MM.1S (cell line): ENCODE measurements at regions not wholly inside any gene's neighbourhood (a gene's known extent, or its start where the extent isn't known, plus 50 kb on each side); places are given as distances from the start of the nearest gene placed in this dataset.

Source experiments
- DNase-seq: peaks from one replicate; pipeline ENCODE4 v3.0.0-alpha.2; 2015
- H2AFZ ChIP-seq: fragments of 300-600 bp; sonication (generic); 2 replicates; pipeline ENCODE4 v1.6.0; 2016; ENCODE audit warnings: antibody characterized with exemption, low read length
- H3F3A ChIP-seq: fragments of 300-600 bp; sonication (generic); 2 replicates; pipeline ENCODE4 v1.6.1; 2016; ENCODE audit warnings: mild to moderate bottlenecking, antibody characterized with exemption, low read length, moderate library complexity, mixed read lengths; ENCODE audit not compliant: insufficient read depth
- H3K27ac ChIP-seq: fragments of 300-600 bp; sonication (generic); 2 replicates; pipeline ENCODE4 v1.5.1; 2016; ENCODE audit warnings: mild to moderate bottlenecking, low read length
- H3K27me3 ChIP-seq: fragments of 300-600 bp; sonication (generic); replicated peaks from 2 replicates; pipeline ENCODE4 v1.6.0; 2016; ENCODE audit warnings: low read length; ENCODE audit not compliant: insufficient read depth
- H3K36me3 ChIP-seq: fragments of 300-600 bp; sonication (generic); replicated peaks from 2 replicates; pipeline ENCODE4 v1.6.1; 2016; ENCODE audit warnings: mild to moderate bottlenecking, low read length, mixed read lengths; ENCODE audit not compliant: insufficient read depth
- H3K4me1 ChIP-seq: fragments of 300-600 bp; sonication (generic); 2 replicates; pipeline ENCODE4 v1.6.1; 2016; ENCODE audit warnings: low read length, mixed read lengths
- H3K4me2 ChIP-seq: fragments of 300-600 bp; sonication (generic); 2 replicates; pipeline ENCODE4 v1.6.0; 2016; ENCODE audit warnings: low read depth, low read length
- H3K4me3 ChIP-seq: fragments of 300-600 bp; sonication (generic); 2 replicates; pipeline ENCODE4 v1.5.1; 2016; ENCODE audit warnings: low read length, mixed read lengths
- H3K79me2 ChIP-seq: fragments of 300-600 bp; sonication (generic); 2 replicates; pipeline ENCODE4 v1.6.1; 2016; ENCODE audit warnings: mixed run types, low read length, mixed read lengths
- H3K9ac ChIP-seq: fragments of 300-600 bp; sonication (generic); 2 replicates; pipeline ENCODE4 v1.6.1; 2016; ENCODE audit warnings: low read length, mixed read lengths
- H3K9me2 ChIP-seq: fragments of 300-600 bp; sonication (generic); replicated peaks from 2 replicates; pipeline ENCODE4 v1.6.1; 2016; ENCODE audit warnings: mild to moderate bottlenecking, low read length, mixed read lengths; ENCODE audit not compliant: insufficient read depth
- H3K9me3 ChIP-seq: fragments of 300-600 bp; sonication (generic); replicated peaks from 2 replicates; pipeline ENCODE4 v1.6.1; 2016; ENCODE audit warnings: mild to moderate bottlenecking, low read length, mixed read lengths; ENCODE audit not compliant: insufficient read depth
- H4K20me1 ChIP-seq: fragments of 300-600 bp; sonication (generic); 2 replicates; pipeline ENCODE4 v1.6.1; 2016; ENCODE audit warnings: mild to moderate bottlenecking, low read length, moderate library complexity, mixed read lengths; ENCODE audit not compliant: insufficient read depth
- CTCF ChIP-seq: fragments of 300-600 bp; sonication (generic); IDR thresholded peaks from 2 replicates; pipeline ENCODE4 v1.5.1; 2016; ENCODE audit warnings: antibody characterized with exemption, low read length, mixed read lengths
- EZH2 ChIP-seq: fragments of 300-600 bp; sonication (generic); optimal IDR thresholded peaks from 2 replicates; pipeline ENCODE3; 2017; ENCODE audit warnings: low read depth, mild to moderate bottlenecking, antibody characterized with exemption, low read length, mixed read lengths
- EZH2phosphoT487 ChIP-seq: fragments of 300-600 bp; sonication (generic); IDR thresholded peaks from 2 replicates; pipeline ENCODE4 v1.6.1; 2018; ENCODE audit warnings: antibody characterized with exemption, low read length

- no peaks in the 10 kb centered on the region for H3K4me1 ChIP-seq
- no peak overlapping the region for H3K4me2 ChIP-seq
- H3K4me3 ChIP-seq, result no peak overlapping the region
- DNase-seq, result no peak
- H2AFZ ChIP-seq, result no peak overlapping the region
- H4K20me1 ChIP-seq, result no peaks in the 10 kb centered on the region
- H3K36me3 ChIP-seq, result no peaks in the 10 kb centered on the region
- H3F3A ChIP-seq, result no peaks in the 10 kb centered on the region
- H3K9me2 ChIP-seq, result no peaks in the 10 kb centered on the region
- H3K79me2 ChIP-seq, result no peaks in the 10 kb centered on the region
- no peaks in the 10 kb centered on the region for H3K27me3 ChIP-seq
- H3K9me3 ChIP-seq, result no peaks in the 10 kb centered on the region
- TF ChIP-seq EZH2 (no peak), CTCF (no peak), EZH2phosphoT487 (no peak)
- H3K9ac ChIP-seq, result no peak overlapping the region
- no peak overlapping the region for H3K27ac ChIP-seq
These were observed 203.4 kb upstream of the CTBP2 start for GRCh38 chr10:125363791-125364190.

- no peak for TF ChIP-seq EZH2phosphoT487
- TF ChIP-seq EZH2, result no peak
- Histone ChIP-seq H4K20me1 (no peaks in the 10 kb centered on the region), H3K27me3 (no peaks in the 10 kb centered on the region), H3K4me3 (no peak overlapping the region), H3K4me1 (no peaks in the 10 kb centered on the region), H3K9me3 (no peaks in the 10 kb centered on the region), H3K9me2 (no peaks in the 10 kb centered on the region), H3K9ac (no peak overlapping the region), H3K27ac (no peak overlapping the region), H3K4me2 (no peak overlapping the region), H3K36me3 (no peaks in the 10 kb centered on the region), H2AFZ (no peak overlapping the region), H3F3A (no peaks in the 10 kb centered on the region), H3K79me2 (no peaks in the 10 kb centered on the region)
- DNase-seq, result no peak
These were observed 202.6 kb upstream of the CTBP2 start for GRCh38 chr10:125362950-125363349.

GRCh38 chr10:125359401-125359800, 199.0 kb upstream of the CTBP2 start:
- TF ChIP-seq CTCF (no peak), EZH2phosphoT487 (no peak), EZH2 (no peak)
- H3K79me2 ChIP-seq, result no peaks in the 10 kb centered on the region
- no peaks in the 10 kb centered on the region for H3K9me3 ChIP-seq
- no peaks in the 10 kb centered on the region for H3K36me3 ChIP-seq
- DNase-seq, result no peak
- H3F3A ChIP-seq, result no peaks in the 10 kb centered on the region
- H3K27me3 ChIP-seq, result no peaks in the 10 kb centered on the region
- H3K9me2 ChIP-seq, result no peaks in the 10 kb centered on the region
- H3K27ac ChIP-seq, result no peak overlapping the region
- H3K9ac ChIP-seq, result no peak overlapping the region
- H4K20me1 ChIP-seq, result no peaks in the 10 kb centered on the region
- H3K4me3 ChIP-seq, result no peak overlapping the region
- no peak overlapping the region for H2AFZ ChIP-seq
- no peaks in the 10 kb centered on the region for H3K4me1 ChIP-seq
- H3K4me2 ChIP-seq, result no peak overlapping the region

GRCh38 chr10:125355657-125356056, 195.3 kb upstream of the CTBP2 start:
- H3K27me3 ChIP-seq, result no peaks in the 10 kb centered on the region
- no peaks in the 10 kb centered on the region for H3K4me1 ChIP-seq
- no peaks in the 10 kb centered on the region for H3K36me3 ChIP-seq
- H3K27ac ChIP-seq, result no peak overlapping the region
- H3K79me2 ChIP-seq, result no peaks in the 10 kb centered on the region
- no peak overlapping the region for H3K4me3 ChIP-seq
- no peak overlapping the region for H2AFZ ChIP-seq
- no peak overlapping the region for H3K4me2 ChIP-seq
- no peak overlapping the region for H3K9ac ChIP-seq
- no peaks in the 10 kb centered on the region for H4K20me1 ChIP-seq
- H3K9me3 ChIP-seq, result no peaks in the 10 kb centered on the region
- TF ChIP-seq EZH2, result no peak
- no peak for DNase-seq
- H3K9me2 ChIP-seq, result no peaks in the 10 kb centered on the region
- no peaks in the 10 kb centered on the region for H3F3A ChIP-seq
